ENCODE measurements at regions not wholly inside any gene's neighbourhood (a gene's known extent, or its start where the extent isn't known, plus 50 kb on each side); places are given as distances from the start of the nearest gene placed in this dataset.
A peak's percentile ranks its signal among the peaks of the same experiment; 100 is the strongest.
"Not testable (repeated sequence)": the region's sequence is repeated elsewhere in the genome, so short reads cannot be mapped to it uniquely, and the experiment has no call there.

DNA sequence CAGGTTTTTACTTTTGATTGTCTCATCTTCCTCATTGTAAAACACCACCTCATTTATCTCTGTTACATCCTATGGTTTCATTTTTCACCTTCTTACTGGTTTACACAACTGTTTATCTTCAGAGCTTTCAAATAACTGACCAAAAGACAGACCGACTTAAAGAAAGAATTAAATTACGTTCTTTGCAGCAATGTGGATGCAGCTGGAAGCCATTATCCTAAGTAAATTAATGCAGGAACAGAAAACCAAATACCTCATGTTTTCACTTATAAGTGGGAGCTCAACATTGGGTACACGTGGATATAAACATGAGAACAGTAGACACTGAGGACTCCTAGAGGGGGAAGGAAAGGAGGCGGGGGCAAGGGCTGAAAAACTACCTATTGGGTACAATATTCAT is 729.0 kb upstream of the USP15 start:
- no peak for DNase-seq

DNA sequence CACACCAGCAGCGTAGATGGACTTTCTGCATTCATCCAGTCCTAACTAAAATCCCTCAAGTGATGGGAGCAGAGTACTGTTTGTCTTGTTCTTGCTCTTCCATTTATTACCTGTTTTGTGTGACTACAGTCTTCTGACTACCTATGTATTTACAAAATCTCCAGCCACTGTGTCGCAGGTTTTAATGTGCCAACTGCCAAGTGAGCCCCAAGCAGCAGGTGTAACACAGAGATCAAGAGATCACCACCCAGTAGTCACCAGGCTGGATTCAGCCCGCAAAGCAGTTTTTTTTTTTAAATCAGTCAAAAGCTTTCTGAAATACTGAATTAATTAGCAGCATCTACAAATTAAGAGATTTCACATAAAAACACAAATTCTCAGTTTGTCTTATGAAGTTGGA is 724.1 kb upstream of the USP15 start:
- DNase-seq, result no peak

DNA sequence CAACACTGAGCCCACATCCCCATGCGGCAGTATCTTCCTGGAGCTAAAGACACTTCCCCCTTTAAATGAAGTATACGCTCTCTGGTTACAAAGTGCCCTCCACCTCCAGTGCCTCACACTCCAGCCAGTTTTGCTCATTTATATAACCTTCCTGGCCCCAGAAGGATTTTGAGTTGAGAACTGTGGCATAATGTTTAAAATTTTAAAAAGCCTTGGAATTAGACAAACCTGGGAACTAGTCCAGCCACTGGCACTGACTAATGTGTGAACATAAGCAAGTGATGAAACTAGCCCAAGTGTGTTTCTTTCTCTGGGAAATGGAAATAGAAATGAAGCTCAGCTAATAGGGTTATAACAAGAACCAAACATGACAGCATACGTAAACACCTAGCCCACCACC is 723.7 kb upstream of the USP15 start:
- DNase-seq, result peak; percentile 29

DNA sequence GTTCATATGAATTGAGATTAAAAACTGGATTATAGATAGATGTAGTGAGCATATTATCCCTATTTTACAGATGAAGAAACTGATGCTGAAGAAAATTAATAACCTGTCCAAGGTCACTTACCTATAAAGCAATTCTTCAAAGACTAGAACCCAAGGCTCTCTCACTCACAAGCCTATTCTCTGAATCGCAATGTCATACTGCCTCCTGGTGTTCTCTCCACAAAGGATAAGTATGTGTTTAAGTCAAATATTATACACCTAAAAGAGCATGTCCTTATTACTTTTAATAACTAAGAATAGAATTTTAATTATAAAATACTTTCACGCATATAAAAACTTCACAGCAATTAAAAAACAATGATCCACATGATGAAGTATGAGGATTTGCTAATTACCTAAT is 721.3 kb upstream of the USP15 start:
- DNase-seq, result no peak

DNA sequence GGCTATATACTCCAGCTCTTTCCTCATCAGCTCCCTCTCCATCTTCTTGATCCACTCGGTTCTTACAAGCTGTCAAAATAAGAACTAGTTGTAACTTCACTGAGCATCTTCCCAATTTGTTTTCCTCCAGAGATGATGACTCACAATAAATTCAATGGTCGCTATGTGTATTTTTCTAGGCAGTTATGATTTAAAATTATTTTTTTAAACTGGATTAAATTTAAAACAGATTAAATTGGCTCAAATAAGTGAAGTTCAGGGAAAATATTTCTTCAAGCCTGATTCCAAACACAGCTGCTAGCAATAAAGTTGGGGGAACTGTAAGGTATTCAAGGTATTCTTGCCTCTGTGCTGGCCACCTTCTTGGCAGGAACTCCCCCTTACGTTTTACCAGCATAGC is 717.7 kb upstream of the USP15 start:
- DNase-seq, result no peak

DNA sequence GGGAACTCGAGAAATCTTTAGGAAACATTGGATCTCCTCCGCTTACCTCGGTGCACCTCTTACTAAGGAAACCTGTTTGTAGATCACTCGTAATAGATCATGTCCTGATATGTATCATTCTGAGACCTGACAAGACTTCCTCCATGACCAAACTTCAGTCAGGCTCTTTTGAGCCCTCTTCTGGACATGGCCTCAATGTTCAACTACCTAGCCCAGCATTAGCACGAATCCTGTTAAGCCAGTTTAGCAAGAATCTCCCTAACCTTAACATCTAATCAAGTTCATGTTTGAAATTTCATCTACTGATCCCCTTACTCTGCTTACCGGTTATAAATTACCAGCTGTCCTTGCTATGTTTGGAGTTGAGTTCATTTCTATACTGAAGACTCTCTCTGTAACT is 713.9 kb upstream of the USP15 start:
- no peak for DNase-seq

DNA sequence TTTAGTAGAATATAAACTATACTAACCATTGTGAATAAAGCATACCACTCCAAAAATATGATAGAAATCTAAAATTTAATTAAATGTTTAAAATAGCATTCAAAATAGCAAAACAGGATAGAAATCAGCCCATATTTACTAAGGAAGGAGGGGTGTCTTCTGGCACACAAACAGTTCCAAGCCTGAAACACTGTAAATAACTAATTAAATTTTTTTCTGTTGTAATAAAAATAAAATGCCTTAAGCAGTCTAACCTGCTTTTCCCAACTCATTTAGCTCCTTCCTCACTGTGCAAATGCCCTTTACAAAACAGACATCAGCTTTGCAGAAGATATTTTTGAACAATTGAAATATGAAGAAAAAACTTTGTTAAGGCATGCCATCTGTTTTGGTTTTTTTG is 707.1 kb upstream of the USP15 start:
- DNase-seq, result no peak

DNA sequence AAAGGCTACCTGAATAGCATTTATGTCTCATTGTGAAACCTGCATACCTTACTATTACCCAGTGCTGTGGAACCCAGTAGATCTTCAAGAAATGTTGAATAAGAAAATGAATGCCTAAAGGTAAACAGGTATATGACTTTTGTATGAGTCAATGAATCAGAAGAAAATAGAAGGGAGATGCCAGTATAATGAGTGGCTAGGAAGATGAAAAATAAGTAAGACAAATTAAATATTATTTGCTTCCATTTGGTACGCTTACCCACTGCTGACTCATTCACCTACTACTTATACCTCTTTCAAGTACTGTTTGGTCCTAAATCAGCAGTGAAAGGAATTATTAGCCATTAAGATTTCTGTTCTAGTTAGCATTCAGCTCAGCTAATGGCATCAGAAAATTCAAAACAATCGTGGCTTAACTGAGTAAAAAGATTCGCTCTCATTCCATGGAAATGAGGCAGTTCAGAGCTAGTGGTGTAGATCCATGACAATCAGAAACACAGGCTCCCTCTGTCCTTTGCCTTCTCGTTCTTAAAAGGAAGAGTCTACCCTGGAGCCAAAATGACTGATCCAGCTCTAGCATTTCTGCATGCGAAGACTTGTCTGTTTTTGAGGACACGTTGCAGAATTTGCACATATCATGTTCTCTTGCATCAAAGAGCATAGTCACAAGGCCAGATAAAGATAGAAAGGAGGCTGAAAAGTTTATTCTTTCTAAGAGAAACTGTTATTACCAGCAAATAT is 705.8 kb upstream of the USP15 start:
- DNase-seq, result no peak

DNA sequence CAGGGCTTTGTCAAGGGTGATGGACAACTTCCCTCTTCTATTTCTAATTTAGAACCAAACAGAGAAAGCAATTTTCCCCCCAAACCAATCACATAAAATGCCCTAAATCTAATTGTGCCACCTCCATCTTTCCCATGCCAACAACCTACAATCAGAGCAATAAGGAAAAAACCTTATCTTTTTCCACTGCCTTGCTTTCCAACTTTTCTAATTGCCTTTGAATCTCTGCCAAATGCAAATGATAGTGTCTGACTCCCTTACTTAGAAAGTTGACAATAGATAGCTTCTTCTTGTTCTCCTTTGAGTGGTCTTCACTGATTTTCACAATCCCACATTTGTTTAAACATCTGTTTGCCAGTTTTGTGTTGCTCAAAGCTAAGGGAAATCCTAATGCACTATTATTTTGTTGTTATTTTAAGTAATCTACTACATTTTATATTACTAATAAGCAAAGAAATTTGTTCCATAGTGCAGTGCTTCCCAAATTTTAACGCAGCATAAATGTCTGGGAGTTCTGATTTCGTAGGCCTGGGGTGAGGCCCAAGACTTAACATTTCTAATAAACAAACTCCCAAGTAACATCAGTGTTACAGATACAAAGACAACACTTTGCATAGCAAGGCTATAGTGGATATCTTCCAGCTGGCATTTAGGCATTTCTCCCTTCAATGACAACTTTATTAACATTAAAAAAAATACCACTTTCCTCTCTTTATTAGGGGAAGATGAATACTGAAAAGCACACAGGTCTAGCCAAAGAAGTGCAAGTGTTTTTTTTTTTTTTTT is 696.3 kb upstream of the USP15 start:
- no peak for DNase-seq

DNA sequence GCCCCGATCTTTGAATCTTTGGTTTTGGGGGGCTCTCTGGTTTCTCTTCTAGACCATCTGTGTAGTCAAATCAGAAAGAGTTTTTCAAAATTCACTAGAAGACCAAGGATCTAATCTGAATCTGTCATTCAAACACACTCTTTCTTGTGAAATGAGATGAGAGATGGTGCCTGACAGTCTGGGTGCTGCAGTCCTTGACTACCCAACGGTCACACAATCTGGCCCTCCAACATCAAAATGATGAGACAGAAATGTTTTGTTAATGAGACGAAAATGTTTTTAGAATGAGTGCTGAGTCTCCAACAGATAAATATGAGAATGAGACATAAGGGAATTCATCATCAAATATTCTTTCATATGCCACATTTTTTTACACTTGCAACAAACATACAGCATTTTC is 695.7 kb upstream of the USP15 start:
- DNase-seq, result no peak

DNA sequence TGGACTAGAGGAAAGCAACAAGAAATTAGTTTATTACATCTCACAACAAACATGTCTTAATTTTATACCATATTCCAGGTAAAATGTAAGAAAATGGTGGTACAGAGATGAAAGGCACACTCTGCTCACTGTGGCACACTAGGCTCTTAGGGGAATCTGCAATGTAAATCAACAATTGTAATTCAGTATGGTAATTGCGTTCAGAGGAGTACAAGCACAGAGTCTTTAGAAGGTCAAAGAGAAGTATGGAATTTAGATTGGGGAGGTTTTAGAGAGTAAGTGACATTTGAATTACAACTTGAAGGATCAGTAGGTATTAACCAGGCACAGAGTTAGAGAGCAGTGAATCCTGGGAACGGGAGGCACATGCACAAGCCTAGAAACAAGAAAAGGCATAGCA is 694.0 kb upstream of the USP15 start:
- no peak for DNase-seq

DNA sequence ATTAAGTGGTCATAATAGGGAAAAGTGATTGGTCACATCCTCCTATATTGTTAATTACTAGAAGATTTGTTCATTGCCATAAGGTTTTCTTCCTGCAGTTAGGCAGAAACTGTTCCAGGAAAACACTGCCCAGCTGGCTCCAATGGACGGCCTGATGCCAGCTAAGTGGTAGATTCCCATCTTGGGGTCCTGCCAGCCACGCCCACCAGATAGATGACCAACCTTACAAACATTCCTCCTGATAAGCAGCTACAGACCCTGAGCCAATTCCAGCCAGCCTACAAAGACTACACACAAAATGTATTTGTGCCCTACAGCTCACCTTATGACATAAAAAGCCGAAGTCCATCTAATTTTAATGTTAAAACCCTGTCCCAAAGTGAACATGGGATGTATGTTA is 685.9 kb upstream of the USP15 start:
- no peak for DNase-seq

DNA sequence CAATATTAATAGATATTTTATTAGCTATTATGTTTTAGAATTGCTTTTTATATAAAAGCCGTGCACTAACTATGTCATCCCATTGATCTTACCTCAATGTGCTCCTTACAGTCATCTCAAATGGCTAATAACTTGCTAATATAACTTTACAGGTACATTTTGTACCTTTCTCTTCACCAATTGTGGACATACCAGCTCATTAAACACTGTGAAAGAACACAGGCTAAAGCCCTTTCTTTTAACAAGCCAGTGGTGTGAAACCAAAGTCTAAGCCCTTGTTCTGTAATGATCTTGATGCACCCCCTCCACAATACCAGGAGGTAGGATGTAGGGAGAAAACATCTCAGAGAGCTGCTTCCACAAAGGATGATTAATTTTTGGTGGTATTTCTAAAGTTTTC is 675.3 kb upstream of the USP15 start:
- DNase-seq, result no peak

DNA sequence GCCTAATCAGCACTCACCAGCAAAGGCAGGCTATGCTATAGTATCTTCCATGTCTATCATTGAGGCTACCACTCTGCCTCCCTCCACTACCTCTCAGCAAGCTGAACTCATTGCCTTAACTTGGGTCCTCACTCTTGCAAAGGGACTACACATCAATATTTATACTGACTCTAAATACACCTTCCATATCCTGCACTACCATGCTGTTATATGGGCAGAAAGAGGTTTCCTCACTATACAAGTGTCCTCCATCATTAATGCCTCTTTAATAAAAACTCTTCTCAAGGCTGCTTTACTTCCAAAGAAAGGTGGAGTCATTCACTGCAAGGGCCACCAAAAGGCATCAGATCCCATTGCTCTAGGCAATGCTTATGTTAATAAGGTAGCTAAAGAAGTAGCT is 669.3 kb upstream of the USP15 start:
- DNase-seq, result not testable (repeated sequence)

DNA sequence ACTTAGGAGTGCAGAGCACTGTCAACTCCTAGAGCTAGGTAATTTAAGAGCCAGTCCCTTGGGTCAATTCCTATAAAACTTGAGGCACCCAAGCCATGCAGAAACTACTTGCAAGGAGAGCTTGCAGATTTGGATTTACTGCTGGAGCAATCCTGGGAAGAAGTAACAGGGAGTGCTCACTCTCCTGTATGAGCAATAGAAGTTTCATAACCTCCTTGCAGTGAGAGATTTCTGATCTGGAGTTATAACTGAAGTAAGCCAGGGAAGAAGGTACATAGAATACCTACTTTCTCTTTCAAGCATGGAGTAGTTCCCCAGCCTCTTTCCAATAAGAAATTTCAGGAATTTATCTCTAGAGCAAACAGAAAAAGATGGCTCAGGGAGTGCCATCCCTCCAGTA is 650.1 kb upstream of the USP15 start:
- DNase-seq, result no peak

DNA sequence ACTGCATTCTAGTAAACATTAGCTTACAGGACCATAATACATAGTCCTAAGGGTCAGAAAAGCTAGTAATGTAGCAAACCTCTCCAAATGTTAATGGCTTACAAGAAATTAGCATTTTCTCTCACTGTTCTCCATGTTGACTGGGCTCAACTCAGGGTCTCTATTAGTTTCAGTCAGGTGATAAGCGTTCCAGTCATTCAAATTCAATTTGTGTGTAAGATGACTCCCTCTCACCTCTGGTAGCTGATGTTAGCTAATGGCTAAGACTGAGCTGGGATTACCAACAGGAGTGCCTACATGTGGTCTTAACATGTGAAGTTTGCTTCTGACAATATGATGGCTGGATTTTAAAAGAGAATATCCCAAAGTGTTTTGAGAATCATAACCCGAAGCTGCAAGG is 630.5 kb upstream of the USP15 start:
- DNase-seq, result no peak

DNA sequence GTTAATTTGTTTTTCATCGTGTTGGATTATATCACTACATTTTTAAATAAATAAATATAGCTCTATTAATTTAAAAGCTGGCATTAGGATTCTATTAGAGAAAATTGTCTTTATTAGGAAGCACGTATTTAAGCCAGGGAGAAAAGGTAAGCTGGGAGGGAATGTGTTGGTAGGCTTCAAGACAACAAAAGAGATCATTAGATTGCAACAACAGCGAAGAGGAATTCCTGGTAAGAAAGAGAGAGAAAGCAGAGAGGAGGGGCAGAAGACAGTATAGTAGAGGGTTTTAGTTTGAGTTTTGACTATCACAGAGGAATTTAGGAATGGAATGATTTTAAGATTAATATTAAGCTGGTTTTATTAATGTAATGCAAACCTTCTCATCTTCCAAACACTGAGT is 613.6 kb upstream of the USP15 start:
- DNase-seq, result no peak

DNA sequence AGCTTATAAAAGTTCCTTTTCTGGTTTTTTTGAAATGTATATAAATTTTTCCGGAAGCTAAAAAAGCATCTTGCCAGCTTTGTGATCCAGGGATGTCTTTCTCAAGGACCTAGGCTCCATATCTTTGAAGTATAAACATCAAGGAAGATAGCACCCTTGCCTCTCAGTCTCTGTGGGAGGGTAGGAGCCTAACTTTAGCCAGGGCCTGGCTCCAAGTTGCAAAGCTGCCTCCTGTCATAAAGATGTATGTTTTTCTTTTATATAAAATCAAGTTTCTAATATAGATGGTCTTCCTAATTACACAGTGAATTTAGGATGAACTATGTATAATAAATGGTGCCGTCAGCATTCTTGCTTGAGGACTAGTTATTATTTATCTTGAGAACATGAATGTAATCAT is 612.6 kb upstream of the USP15 start:
- no peak for DNase-seq

DNA sequence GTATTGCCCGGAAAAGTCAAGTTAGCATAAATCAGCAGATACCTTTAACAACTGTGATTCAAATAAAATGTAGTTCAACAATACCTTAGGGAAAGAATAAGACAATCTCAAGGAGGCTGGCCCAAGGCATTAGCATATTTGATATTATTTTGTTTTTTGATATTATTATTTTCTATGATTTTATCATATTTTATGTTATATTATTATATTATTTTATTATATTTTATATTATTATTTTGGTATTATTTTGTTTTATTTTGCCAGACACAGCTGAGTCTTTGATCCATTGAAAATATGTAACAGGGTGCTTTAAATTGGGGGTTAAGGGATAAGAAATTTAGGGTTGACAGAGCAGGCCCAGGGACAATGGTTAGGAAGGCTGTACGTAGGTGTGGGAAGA is 607.9 kb upstream of the USP15 start:
- no peak for DNase-seq

DNA sequence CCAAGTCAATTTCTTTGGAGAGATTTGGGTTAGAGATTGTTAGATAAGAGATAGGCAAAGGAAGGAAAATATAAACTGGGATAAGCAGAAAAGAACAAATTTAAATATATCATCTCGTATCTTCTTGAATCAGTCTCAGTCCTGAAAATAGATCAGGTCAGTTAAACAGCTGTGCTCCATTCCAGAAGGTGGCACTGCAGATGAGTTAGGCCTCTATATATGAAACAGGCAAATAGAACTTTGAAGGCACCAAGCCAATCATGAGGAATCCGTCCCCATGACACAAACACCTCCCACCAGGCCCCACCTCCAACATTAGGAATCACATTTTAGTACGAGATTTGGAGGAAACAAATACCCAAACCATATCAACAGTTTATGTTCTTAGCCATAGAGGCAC is 605.5 kb upstream of the USP15 start:
- DNase-seq, result no peak

DNA sequence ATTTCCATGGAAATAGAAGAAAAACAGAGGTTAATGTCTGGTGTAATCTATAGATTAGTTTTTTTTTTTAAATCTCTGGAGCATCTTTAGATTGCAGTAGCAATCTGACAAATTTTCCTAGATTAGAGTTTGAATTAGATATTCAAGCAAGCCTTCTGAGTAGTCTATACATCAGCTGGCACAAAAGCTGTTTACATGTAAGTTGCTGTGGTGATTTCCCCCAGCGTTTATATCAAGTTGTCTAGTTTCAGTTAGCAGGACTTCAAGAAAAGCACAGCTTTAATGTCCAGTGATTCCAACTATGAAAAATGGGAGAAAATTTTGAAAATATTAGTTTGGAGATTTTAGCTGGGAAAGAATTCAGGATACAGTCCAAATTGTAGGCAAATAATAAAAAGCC is 605.0 kb upstream of the USP15 start:
- no peak for DNase-seq

DNA sequence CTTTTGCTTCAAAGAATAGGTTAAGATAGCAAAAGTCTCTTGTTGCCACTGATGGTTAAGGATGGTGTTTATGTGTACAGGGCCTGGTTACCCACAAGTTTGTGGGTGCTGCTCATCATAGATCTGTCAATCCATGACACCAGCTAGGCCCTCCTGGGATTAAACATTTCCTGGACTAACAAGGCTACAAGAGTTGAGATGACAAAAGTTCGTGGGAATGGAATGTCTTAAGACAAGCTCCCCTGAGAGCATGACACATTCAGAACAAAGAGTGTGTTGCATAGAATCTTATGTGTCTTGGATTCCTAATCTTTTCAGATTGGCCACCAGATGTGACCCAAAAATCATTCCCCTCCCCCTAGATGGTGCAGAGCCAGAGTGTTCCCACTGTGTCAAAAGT is 592.5 kb upstream of the USP15 start:
- no peak for DNase-seq

DNA sequence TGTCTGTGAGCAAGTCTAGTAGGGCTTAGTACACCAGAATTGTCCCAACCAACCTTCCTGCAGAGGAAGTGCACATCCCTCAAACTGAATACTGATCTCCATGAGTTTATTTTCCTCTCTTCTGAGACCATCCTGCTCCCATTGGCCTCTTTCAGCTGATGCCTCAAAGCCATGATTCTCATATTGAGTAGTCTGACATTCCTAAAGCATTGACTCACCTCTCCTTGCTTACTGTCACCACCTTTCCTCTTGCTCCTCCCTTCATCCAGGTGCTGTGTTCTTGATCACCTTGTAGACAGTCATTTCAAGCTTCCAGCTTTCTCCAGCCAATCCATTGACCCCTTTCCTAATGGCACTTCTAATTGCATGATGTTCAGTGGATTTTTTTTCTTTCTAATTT is 583.7 kb upstream of the USP15 start:
- DNase-seq, result no peak

DNA sequence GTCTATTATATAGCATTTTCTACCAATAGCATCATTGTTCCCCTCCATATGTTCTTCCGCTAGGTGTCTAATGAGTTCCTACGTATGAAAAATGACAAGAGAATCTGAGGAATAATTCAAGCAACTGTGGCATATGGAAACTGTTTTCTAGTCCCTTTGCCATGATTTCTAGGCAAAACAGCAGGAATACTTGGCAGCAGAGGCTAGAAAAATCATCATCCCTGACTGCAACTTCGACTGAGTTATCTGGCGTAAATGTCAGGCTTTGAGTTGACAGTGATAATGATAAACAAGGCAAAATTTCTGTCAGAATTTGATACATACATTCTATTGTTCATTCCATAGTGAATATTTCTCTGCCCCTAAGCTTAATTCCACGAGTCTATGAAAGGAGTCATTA is 572.8 kb upstream of the USP15 start:
- DNase-seq, result no peak

DNA sequence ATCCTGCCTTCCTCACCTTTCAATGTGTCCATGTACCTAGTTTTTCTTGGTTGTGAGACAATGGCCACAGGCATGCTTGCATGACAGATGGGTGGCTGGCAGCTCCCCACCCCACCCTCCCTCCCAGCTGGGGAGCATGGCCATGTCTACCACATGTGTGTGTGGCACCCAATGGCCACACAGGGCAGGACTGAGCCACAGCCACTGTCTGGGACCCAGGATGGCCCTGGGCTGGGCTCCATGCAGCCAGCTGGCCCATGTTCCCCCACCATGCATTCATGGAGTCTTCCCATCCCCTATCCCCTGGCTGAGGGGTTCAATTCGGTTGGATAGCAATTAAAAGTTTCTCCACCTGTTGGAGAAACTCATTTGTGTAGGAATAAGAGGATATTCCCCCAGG is 566.0 kb upstream of the USP15 start:
- DNase-seq, result no peak
